ENCODE measurements at regions not wholly inside any gene's neighbourhood (a gene's known extent, or its start where the extent isn't known, plus 50 kb on each side); places are given as distances from the start of the nearest gene placed in this dataset.

- DNase-seq (ENCODE audit: low read depth), result no peak
These were observed 909.9 kb upstream of the CHAC2 start for GRCh38 chr2:52857722-52858121.

GRCh38 chr2:52852006-52852405, 915.6 kb upstream of the CHAC2 start:
- no peak for DNase-seq (ENCODE audit: low read depth)

DNA sequence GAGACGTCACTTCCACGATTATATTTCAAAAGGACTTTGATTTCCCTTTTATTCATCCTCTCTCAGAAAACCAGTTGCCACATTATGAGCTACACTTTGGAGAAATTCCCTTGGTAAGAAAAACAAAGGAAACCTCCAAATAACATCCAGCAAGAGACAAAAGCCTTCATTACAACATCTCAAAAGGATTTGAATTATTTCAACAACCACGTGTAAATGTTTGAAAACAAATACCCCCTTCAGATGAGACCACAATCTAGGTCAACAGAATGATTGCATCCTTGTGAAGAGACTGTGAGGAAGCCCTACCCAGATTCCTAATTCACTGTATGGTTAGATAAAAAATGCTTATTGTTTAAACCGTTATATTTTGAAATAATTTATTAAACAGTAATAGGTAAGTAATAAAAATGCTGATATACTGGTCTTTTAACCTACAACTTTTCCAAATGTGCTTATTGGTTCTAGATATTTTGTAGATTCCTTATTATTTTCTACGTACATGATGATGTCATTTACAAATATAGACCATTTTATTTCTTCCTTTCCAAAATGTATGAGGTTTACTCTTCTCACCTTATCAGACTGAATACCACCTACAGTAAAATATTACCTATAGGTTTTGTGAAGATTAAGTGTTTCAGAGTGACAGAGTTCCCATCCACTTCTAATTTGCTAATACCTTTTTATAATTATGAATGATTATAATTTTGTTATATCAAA, 922.7 kb upstream of the CHAC2 start:
- no peak for DNase-seq (ENCODE audit: low read depth)

GRCh38 chr2:52835909-52836308, 931.7 kb upstream of the CHAC2 start:
- DNase-seq (ENCODE audit: low read depth), result no peak

DNA sequence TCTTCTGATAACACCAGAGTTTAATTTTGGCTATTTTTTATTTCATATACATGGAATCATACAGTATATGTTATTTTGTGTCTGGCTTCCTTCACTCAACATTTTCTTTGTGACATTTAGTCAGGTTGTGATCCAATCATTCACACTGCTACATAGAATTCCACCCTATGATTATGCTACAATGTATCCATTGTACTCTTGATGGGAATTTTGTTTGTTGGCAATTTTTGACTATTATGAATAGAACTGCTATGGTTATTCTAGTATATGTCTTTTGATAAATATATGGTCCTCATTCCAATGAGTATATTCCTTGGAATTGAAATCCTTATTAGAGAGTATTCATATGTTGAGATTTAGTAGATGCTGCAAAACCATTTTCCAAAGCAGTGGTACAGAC, 936.4 kb upstream of the CHAC2 start:
- no peak for DNase-seq (ENCODE audit: low read depth)

GRCh38 chr2:52828112-52828511, 939.5 kb upstream of the CHAC2 start:
- DNase-seq (ENCODE audit: low read depth), result no peak

- DNase-seq (ENCODE audit: low read depth), result no peak
These were observed 946.0 kb upstream of the CHAC2 start for GRCh38 chr2:52821631-52822030.

- DNase-seq (ENCODE audit: low read depth), result no peak
These were observed 948.6 kb upstream of the CHAC2 start for GRCh38 chr2:52818958-52819357.

DNA sequence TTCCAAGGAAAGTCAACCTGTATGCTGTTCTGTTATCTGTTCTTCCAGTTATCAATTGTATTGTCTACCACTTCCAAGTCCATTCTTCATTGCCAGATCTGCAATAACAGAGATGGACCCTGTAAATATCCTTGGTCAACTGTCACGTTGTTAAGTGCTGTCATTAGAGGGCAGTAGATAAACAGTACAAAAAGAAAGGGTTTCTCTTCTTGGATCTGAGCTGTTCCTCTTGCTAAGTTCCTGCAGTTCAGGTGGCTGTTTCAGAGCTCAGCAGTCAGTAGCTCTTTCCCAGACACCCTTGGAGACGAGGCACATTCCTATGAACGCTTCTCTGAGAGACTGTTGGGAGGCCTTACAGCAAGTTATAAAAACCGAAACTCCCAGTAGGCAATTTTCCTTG, 957.1 kb upstream of the CHAC2 start:
- peak; percentile 6 for DNase-seq (ENCODE audit: low read depth)

GRCh38 chr2:52805901-52806410, 961.6 kb upstream of the CHAC2 start:
- DNase-seq (ENCODE audit: low read depth), result no peak

GRCh38 chr2:52794581-52794980, 973.0 kb upstream of the CHAC2 start:
- no peak for DNase-seq (ENCODE audit: low read depth)

- no peak for DNase-seq (ENCODE audit: low read depth)
These were observed 988.2 kb upstream of the CHAC2 start for GRCh38 chr2:52779446-52779845.

- DNase-seq (ENCODE audit: low read depth), result no peak
These were observed 991.0 kb upstream of the CHAC2 start for GRCh38 chr2:52776571-52776970.

GRCh38 chr2:52775674-52776073, 991.9 kb upstream of the CHAC2 start:
- no peak for DNase-seq (ENCODE audit: low read depth)

- DNase-seq (ENCODE audit: low read depth), result no peak
These were observed 1001.9 kb upstream of the CHAC2 start for GRCh38 chr2:52765735-52766134.

- DNase-seq (ENCODE audit: low read depth), result no peak
These were observed 1017.8 kb upstream of the CHAC2 start for GRCh38 chr2:52749764-52750163.

GRCh38 chr2:52745144-52745543, 1022.5 kb upstream of the CHAC2 start:
- no peak for DNase-seq (ENCODE audit: low read depth)

DNA sequence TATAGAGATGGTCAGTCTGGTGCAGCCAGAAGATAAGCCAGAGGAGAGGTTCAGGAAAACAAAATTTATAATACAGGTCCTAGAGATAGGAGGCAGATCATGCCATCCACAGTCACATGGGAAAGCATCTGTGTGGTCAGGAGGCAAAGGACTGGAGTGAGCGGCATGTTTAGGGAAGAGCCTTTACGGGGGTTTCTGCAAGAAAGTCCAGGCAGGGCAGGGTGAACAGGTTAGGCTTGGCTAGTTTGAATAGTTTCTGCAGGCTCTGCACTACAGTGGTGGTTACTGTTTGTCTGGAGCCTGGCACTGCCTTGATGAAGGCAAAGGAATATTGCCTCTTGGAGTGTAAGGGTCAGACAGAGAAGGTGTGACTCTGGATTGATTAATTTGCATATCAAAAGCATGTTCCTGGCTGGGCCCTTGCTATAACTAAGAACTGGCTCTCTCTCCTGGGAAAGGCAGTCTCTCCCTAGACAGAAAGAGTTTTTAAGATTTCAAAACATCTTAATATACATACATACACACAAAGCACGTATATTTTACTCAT, 1034.7 kb upstream of the CHAC2 start:
- DNase-seq (ENCODE audit: low read depth), result no peak

GRCh38 chr2:52724585-52724984, 1043.0 kb upstream of the CHAC2 start:
- no peak for DNase-seq (ENCODE audit: low read depth)

- DNase-seq (ENCODE audit: low read depth), result no peak
These were observed 1049.8 kb upstream of the CHAC2 start for GRCh38 chr2:52717836-52718235.

DNA sequence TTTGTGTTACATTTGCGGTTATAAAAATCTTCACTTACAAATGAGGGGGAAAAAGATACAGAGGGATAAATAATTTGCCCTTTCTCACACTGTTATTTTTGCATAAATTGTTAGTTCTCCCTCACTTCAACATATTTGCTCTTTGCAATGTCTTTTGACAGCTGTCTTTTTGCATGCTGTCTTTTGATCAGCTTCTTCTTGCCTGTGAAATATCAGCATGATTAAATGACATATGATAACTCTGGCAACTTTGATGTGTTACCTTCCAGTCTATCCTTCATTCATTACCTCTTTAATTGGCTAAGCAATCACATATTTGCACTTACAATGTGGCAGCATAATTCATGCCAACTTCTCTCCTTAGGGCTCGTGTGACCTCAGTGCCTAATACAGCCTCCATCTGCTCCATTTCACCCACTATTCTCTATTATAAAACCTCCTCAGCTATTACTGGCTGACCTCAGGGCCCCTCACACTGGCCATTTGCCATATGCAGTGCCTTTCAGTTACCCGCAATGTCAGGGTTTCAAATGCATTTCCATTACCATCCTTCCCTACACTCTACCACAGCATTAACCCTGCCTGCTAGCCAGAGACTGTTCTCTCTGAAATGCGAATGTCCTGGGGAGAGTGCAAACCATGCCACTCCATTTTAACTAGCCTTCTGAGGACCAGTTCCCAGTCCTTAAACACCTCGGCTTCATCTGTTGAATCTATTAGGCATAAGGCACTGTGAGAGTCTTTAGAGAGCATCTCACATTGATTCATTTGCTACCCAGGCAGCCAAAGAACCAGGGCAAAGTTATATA, 1056.6 kb upstream of the CHAC2 start:
- no peak for DNase-seq (ENCODE audit: low read depth)

GRCh38 chr2:52704251-52704650, 1063.4 kb upstream of the CHAC2 start:
- DNase-seq (ENCODE audit: low read depth), result no peak

DNA sequence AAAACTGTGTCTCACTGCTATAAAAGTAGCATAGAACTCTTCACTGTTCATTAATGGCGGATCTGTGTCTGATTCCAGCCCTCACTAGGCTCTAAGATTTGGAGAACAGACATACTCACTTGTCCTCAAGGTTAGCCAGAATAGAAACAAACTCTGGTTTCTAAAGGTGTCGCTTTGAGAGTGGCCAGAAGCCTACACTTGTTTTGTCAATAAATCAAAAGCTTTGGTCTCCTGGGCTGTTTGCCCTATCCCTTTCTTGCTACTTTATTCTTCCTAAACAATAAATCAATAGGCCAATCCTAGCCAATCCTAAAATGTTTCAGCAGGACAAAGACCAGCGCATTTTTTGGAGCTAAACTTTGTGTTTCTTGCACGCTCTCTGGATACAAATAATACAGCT, 1064.6 kb upstream of the CHAC2 start:
- no peak for DNase-seq (ENCODE audit: low read depth)

All from non-pigmented ciliary epithelial cell (primary cell).